NT2/D1 (cell line): ENCODE measurements at regions not wholly inside any gene's neighbourhood (a gene's known extent, or its start where the extent isn't known, plus 50 kb on each side); places are given as distances from the start of the nearest gene placed in this dataset.

Source experiments
- DNase-seq: peaks from one replicate; pipeline ENCODE4 v3.0.0-alpha.2; 2011; ENCODE audit warnings: low read depth, low spot score
- H3K27me3 ChIP-seq: 2 replicates; pipeline ENCODE4 v1.6.0; 2011; ENCODE audit warnings: mild to moderate bottlenecking; ENCODE audit not compliant: insufficient read length, insufficient read depth
- H3K36me3 ChIP-seq: 2 replicates; pipeline ENCODE4 v1.6.1; 2011; ENCODE audit warnings: mild to moderate bottlenecking, low read length, mixed read lengths; ENCODE audit not compliant: insufficient read depth, insufficient read length
- H3K4me1 ChIP-seq: 2 replicates; pipeline ENCODE4 v1.5.1; 2011; ENCODE audit not compliant: insufficient read depth, insufficient read length
- H3K4me3 ChIP-seq: 2 replicates; pipeline ENCODE4 v1.5.1; 2011; ENCODE audit warnings: low read depth; ENCODE audit not compliant: insufficient read length
- H3K9ac ChIP-seq: 2 replicates; pipeline ENCODE4 v1.6.0; 2011; ENCODE audit warnings: low read depth; ENCODE audit not compliant: insufficient read length
- H3K9me3 ChIP-seq: 2 replicates; pipeline ENCODE4 v1.5.1; 2011; ENCODE audit warnings: mild to moderate bottlenecking, low read length; ENCODE audit not compliant: insufficient read depth
- SUZ12 ChIP-seq: IDR thresholded peaks from 2 replicates; pipeline ENCODE4 v1.6.1; 2011; ENCODE audit not compliant: insufficient read length, insufficient read depth; ENCODE audit errors: extremely low read depth
- YY1 ChIP-seq: IDR thresholded peaks from 2 replicates; pipeline ENCODE4 v1.6.1; 2011; ENCODE audit not compliant: insufficient read length, insufficient read depth
- ZNF274 ChIP-seq: IDR thresholded peaks from 2 replicates; pipeline ENCODE4 v1.6.1; 2011; ENCODE audit warnings: mild to moderate bottlenecking, low read depth, low read length

DNA sequence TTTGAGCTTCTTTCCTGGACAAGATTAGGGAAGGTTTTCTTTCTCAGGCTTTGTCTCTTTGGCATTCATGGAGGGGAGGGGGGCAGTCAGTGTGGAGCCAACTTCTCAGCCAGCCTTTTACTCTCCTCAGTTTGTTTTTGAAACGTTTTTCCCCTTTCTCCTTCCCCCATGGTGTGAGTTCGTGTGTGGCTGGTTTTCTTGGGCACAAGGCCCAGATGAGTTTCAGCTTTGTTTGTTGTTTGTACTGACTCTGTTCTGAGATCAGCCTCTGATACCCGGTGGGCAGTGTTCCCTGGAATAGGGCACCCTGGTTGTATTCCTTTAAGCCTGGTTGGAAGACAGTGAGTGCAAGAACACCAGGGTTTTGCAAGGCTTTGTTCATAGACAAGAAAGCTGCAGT lies 168.2 kb upstream of the RARB start:
- H3K9ac ChIP-seq, result no peak overlapping the region
- no peak for DNase-seq
- H3K4me1 ChIP-seq, result no peaks in the 10 kb centered on the region
- no peak overlapping the region for H3K4me3 ChIP-seq
- no peaks in the 10 kb centered on the region for H3K36me3 ChIP-seq
- TF ChIP-seq ZNF274 (no peak), SUZ12 (no peak), YY1 (no peak)
- no peaks in the 10 kb centered on the region for H3K27me3 ChIP-seq
- no peaks in the 10 kb centered on the region for H3K9me3 ChIP-seq

DNA sequence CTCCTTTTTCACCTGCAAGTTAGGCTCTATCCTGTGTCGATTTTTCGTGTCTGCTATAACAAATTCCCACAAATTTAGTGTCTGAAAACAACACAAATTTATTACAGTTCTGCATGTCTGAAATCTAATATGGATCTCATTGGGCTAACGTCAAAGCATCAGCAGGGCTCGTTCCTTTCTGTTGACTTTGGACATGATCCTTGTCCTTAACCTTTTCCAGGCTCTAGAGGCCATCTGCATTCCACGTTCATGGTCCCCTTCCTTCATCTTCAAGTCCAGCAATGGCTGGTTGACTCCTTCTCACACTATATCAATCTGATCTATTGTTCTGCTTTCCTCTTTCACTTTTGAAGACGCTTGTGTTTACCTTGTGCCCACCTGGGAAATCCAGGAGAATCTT lies 165.7 kb upstream of the RARB start:
- Histone ChIP-seq H3K36me3 (no peaks in the 10 kb centered on the region), H3K27me3 (no peaks in the 10 kb centered on the region), H3K4me3 (no peak overlapping the region), H3K4me1 (no peaks in the 10 kb centered on the region), H3K9ac (no peak overlapping the region), H3K9me3 (no peaks in the 10 kb centered on the region)
- TF ChIP-seq YY1 (no peak), SUZ12 (no peak), ZNF274 (no peak)
- DNase-seq, result no peak

DNA sequence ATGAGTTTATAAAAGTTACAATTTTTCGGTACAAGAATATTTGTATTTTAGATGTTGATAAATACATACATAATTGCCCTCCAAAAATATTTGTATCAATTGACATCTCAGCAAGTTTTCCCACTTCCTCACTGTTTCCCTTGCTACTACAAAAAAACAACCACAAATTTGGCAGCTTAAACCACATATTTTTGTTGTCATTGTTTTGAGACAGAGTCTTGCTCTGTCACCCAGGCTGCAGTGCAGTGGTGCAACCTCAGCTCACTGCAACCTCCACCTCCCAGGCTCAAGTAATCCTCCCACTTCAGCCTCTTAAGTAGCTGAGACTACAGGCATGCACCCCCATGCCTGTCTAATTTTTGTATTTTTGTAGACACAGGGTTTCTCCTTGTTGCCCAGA lies 162.8 kb upstream of the RARB start:
- Histone ChIP-seq H3K9ac (no peak overlapping the region), H3K36me3 (no peaks in the 10 kb centered on the region), H3K9me3 (no peaks in the 10 kb centered on the region), H3K27me3 (no peaks in the 10 kb centered on the region), H3K4me3 (no peak overlapping the region), H3K4me1 (no peaks in the 10 kb centered on the region)
- no peak for TF ChIP-seq YY1
- no peak for TF ChIP-seq SUZ12
- TF ChIP-seq ZNF274, result no peak
- DNase-seq, result no peak

DNA sequence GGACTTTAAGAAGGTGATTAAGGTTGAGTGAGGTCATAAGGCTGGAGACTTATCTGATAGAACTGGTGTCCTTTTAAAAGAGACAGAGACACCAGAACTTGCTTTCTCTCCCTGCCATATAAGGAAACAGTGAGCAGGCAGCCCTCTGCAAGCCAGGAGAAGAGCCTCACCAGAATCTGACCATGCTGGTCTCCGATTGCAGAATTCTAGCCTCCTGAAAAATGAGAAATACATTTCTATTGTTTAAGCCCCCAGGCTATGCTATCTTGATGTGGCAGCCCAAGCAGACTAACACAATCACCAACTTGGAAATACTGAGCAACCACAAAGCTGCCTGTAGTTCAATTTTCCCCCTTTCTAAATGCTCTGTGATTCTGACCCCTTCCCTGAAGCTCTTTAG lies 161.4 kb upstream of the RARB start:
- TF ChIP-seq YY1 (no peak), SUZ12 (no peak), ZNF274 (no peak)
- no peaks in the 10 kb centered on the region for H3K36me3 ChIP-seq
- DNase-seq, result no peak
- H3K27me3 ChIP-seq, result no peaks in the 10 kb centered on the region
- no peaks in the 10 kb centered on the region for H3K4me1 ChIP-seq
- H3K4me3 ChIP-seq, result no peak overlapping the region
- H3K9me3 ChIP-seq, result no peaks in the 10 kb centered on the region
- H3K9ac ChIP-seq, result no peak overlapping the region

DNA sequence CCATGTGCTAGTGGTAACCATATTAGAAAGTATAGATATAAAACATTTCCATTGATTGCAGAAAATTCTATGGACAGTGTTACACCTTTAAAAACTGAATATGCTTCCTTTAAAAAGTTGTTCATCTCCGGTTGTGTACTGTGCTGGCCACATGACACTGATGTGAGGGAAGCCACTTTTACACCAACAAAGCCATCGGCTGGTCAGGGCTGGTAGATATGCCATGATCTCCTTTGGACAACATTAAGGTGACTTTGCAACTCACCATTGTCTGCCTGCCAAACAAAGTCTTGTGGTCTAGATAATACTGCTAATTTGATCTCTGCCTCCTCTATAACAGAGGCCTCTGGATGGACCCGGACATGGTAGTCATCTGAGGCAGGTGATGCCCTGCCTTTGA lies 156.0 kb upstream of the RARB start:
- Histone ChIP-seq H3K9me3 (no peaks in the 10 kb centered on the region), H3K36me3 (no peaks in the 10 kb centered on the region), H3K27me3 (no peaks in the 10 kb centered on the region), H3K4me1 (no peaks in the 10 kb centered on the region), H3K4me3 (no peak overlapping the region), H3K9ac (no peak overlapping the region)
- TF ChIP-seq ZNF274, result no peak
- no peak for DNase-seq

DNA sequence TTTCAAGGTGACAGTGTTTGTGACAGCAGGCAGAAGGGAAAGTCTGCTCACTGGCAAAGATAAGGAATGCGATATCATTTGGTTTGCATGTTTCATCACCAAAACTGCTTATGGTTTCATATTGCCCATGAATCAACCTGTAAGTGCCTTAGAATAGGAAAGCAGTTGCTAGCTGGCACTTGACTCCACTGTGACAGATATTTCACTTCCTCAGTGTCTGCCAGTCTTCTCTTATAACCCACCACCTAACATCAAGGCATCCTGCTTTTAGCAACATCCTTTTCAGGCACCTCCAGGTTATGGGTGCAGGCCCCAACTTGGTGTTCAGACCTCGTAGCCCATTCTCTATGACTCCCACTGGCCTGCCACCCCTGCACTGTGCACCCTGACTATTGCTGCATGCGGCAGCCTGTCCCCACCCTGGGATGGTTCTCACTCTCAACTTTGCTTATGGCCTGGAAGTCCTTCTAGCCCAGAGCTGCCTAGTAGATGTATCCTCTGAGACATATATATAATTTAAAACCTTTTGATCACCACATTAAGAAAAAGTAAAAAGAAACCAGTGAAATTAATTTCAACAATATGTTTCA lies 154.4 kb upstream of the RARB start:
- H3K36me3 ChIP-seq, result no peaks in the 10 kb centered on the region
- no peak for DNase-seq
- no peak overlapping the region for H3K9ac ChIP-seq
- H3K4me1 ChIP-seq, result no peaks in the 10 kb centered on the region
- H3K9me3 ChIP-seq, result no peaks in the 10 kb centered on the region
- no peak overlapping the region for H3K4me3 ChIP-seq
- no peak for TF ChIP-seq ZNF274
- TF ChIP-seq SUZ12, result no peak
- TF ChIP-seq YY1, result no peak
- no peaks in the 10 kb centered on the region for H3K27me3 ChIP-seq

DNA sequence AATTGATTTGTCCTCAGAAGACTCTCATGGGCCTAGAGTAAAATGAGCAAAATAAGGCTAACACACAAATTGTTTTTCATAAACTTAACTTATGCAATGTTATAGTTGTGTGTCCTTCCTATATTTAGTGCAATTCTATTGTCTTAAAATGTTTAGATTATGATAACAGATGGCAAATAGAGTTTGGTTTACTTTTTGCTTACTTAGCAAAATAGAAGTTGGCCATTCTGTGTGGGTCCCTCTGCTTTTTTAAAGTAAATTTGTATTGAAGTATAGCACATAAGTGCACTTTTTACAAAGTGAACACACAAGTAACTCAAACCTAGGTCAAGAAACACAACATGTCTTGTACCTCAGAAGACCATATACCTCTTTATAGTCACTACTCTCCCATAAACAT lies 150.6 kb upstream of the RARB start:
- Histone ChIP-seq H3K9ac (no peak overlapping the region), H3K4me1 (no peaks in the 10 kb centered on the region), H3K4me3 (no peak overlapping the region), H3K36me3 (no peaks in the 10 kb centered on the region), H3K9me3 (no peaks in the 10 kb centered on the region), H3K27me3 (no peaks in the 10 kb centered on the region)
- DNase-seq, result no peak
- TF ChIP-seq YY1, result no peak
- no peak for TF ChIP-seq SUZ12
- no peak for TF ChIP-seq ZNF274

DNA sequence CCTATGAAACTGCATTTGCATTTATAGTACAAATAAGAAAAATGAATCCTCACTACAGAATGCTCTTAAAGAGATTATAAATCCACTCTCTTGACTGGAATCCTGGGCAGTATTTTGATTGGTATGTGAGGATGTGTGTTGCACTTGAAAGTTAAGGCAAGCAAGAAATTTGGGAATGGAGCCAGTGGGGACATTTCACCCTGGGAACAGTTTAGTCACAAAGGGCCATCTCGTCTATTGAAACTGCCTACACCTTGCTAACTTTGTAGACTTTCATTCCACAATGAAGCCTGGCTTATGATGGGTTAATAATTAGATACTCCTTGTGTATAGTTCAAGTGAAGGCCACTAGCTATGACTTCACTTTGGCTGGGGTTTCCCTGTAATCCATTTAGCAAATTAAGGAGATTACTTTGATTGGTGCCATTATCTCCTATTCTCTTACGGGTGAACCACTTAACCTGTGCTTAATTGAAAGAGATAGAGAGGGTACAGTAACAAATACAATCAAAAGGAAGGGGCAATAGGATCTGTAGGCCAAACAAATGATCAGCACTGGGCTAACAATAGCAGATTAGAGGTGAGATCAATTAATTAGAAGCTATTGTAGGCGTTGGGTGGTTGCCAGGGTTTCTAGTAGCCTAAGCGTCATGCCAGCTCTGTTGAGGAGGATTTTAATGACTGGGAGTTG lies 146.9 kb upstream of the RARB start:
- no peak for DNase-seq
- Histone ChIP-seq H3K36me3 (no peaks in the 10 kb centered on the region), H3K4me1 (no peaks in the 10 kb centered on the region), H3K9ac (no peak overlapping the region), H3K4me3 (no peak overlapping the region), H3K9me3 (no peaks in the 10 kb centered on the region), H3K27me3 (no peaks in the 10 kb centered on the region)
- TF ChIP-seq SUZ12, result no peak
- no peak for TF ChIP-seq ZNF274
- no peak for TF ChIP-seq YY1
